ENCODE measurements at regions not wholly inside any gene's neighbourhood (a gene's known extent, or its start where the extent isn't known, plus 50 kb on each side); places are given as distances from the start of the nearest gene placed in this dataset.

- TF ChIP-seq ZNF462 (CRISPR knock-in tag; IDR thresholded peaks at IDR 0.05) (no peak), REST (IDR thresholded peaks at IDR 0.05; ENCODE audit: unreplicated experiment) (no peak), EZH2 (IDR thresholded peaks at IDR 0.05; ENCODE audit: low read depth, unreplicated experiment) (no peak)
Measured at GRCh38 chr21:26385721-26386120, 187.4 kb downstream of the CYYR1 start (continued).

- DNase-seq (ENCODE audit: low spot score): no peak
- Mint-ChIP-seq H3K27ac (no peak overlapping the region), H3K4me3 (no peak overlapping the region)
- TF ChIP-seq EZH2phosphoT487 (IDR thresholded peaks at IDR 0.05; ENCODE audit: unreplicated experiment) (no peak), JUNB (IDR thresholded peaks at IDR 0.05; ENCODE audit: unreplicated experiment) (no peak), EZH2 (IDR thresholded peaks at IDR 0.05; ENCODE audit: low read depth, unreplicated experiment) (no peak), ZNF114 (CRISPR knock-in tag; IDR thresholded peaks at IDR 0.05) (no peak), ETS1 (IDR thresholded peaks at IDR 0.05) (no peak), CREB1 (CRISPR knock-in tag; IDR thresholded peaks at IDR 0.05; ENCODE audit: low read depth) (no peak), POLR2AphosphoS5 (IDR thresholded peaks at IDR 0.05; ENCODE audit: low read depth) (no peak), CTCF (conservative IDR thresholded peaks at IDR 0.05; ENCODE audit: low read depth in 2 of 2) (no peak)
Measured at GRCh38 chr21:26379561-26379960, 193.5 kb downstream of the CYYR1 start.

More at GRCh38 chr21:26379561-26379960, 193.5 kb downstream of the CYYR1 start:
- peaks cover 11% of the 10 kb centered on the region; the same call in 1 of the 2 replicates for H3K9me2 ChIP-seq (ENCODE audit: insufficient read depth)
- H3K27ac ChIP-seq (ENCODE audit: low read depth): no peak overlapping the region
- H3K4me3 ChIP-seq: no peak overlapping the region
- H4K20me1 ChIP-seq (replicated peaks; ENCODE audit: insufficient read depth): no peaks in the 10 kb centered on the region
- H3K36me3 ChIP-seq (ENCODE audit: insufficient read depth): no peaks in the 10 kb centered on the region
- no peaks in the 10 kb centered on the region for H3F3A ChIP-seq (replicated peaks; ENCODE audit: low read depth)
- H3K36me3 Mint-ChIP-seq (ENCODE audit: low read depth): no peaks in the 10 kb centered on the region
- H3K9me3 Mint-ChIP-seq: no peaks in the 10 kb centered on the region
- no peak overlapping the region for H3K4me2 ChIP-seq
- no peaks in the 10 kb centered on the region for H3K4me1 Mint-ChIP-seq
- no peaks in the 10 kb centered on the region for H3K4me1 ChIP-seq (ENCODE audit: insufficient read depth)
- H3K27me3 ChIP-seq (ENCODE audit: insufficient read depth): no peaks in the 10 kb centered on the region
- no peak overlapping the region for H2AFZ ChIP-seq
- no peaks in the 10 kb centered on the region for H3K27me3 Mint-ChIP-seq (ENCODE audit: insufficient read depth, low read depth, poor library complexity)
- no peak for ATAC-seq
- no peaks in the 10 kb centered on the region for H3K79me2 ChIP-seq (replicated peaks; ENCODE audit: insufficient read depth)

Data from GM23338 (cell line).